ENCODE measurements at regions not wholly inside any gene's neighbourhood (a gene's known extent, or its start where the extent isn't known, plus 50 kb on each side); places are given as distances from the start of the nearest gene placed in this dataset.

GRCh38 chr15:57887825-57888224, 177.7 kb downstream of the ALDH1A2 start:
- no peak overlapping the region for H3K4me2 ChIP-seq (ENCODE audit: low read length)
- no peak overlapping the region for H3K4me3 ChIP-seq (ENCODE audit: low read length)
- no peak overlapping the region for H2AFZ ChIP-seq (ENCODE audit: low read depth, low read length)
- no peaks in the 10 kb centered on the region for H4K20me1 ChIP-seq (ENCODE audit: insufficient read depth)
- H3K79me2 ChIP-seq (replicated peaks; ENCODE audit: insufficient read depth, low read length) = no peaks in the 10 kb centered on the region
- no peak overlapping the region for H3K27ac ChIP-seq (ENCODE audit: low read length)
- no peaks in the 10 kb centered on the region for H3K27me3 ChIP-seq (ENCODE audit: insufficient read depth, low read depth, low read length)
- TF ChIP-seq TAF1 (IDR thresholded peaks at IDR 0.05; ENCODE audit: low read depth) (no peak), RAD21 (conservative IDR thresholded peaks at IDR 0.05) (no peak), MXI1 (conservative IDR thresholded peaks at IDR 0.05; ENCODE audit: poor library complexity, severe bottlenecking) (no peak), CTCF (IDR thresholded peaks at IDR 0.05; ENCODE audit: poor library complexity, severe bottlenecking) (no peak), EP300 (conservative IDR thresholded peaks at IDR 0.05; ENCODE audit: poor library complexity, severe bottlenecking) (no peak), SMC3 (conservative IDR thresholded peaks at IDR 0.05; ENCODE audit: poor library complexity) (no peak), EZH2 (IDR thresholded peaks at IDR 0.05; ENCODE audit: borderline replicate concordance, insufficient read depth, low read length, poor library complexity, severe bottlenecking) (no peak), REST (IDR thresholded peaks at IDR 0.05; ENCODE audit: borderline replicate concordance) (no peak), POLR2AphosphoS5 (IDR thresholded peaks at IDR 0.05) (no peak)
- H3K36me3 ChIP-seq (ENCODE audit: insufficient read depth, low read length) = no peaks in the 10 kb centered on the region
- no peaks in the 10 kb centered on the region for H3K9me2 ChIP-seq (ENCODE audit: insufficient read depth, low read length)
- no peaks in the 10 kb centered on the region for H3K9me3 ChIP-seq (ENCODE audit: low read length)
- no peak overlapping the region for H3K9ac ChIP-seq (ENCODE audit: low read length)
- no peaks in the 10 kb centered on the region for H3F3A ChIP-seq (ENCODE audit: insufficient read depth, low read length, poor library complexity, severe bottlenecking)

- no peaks in the 10 kb centered on the region for H3F3A ChIP-seq (ENCODE audit: insufficient read depth, low read length, poor library complexity, severe bottlenecking)
- H3K9me2 ChIP-seq (ENCODE audit: insufficient read depth, low read length) = no peaks in the 10 kb centered on the region
- no peak overlapping the region for H3K4me2 ChIP-seq (ENCODE audit: low read length)
- H3K27me3 ChIP-seq (ENCODE audit: insufficient read depth, low read depth, low read length) = no peaks in the 10 kb centered on the region
- no peaks in the 10 kb centered on the region for H3K36me3 ChIP-seq (ENCODE audit: insufficient read depth, low read length)
- H3K9me3 ChIP-seq (ENCODE audit: low read length) = no peaks in the 10 kb centered on the region
- no peak overlapping the region for H3K9ac ChIP-seq (ENCODE audit: low read length)
- no peak overlapping the region for H3K4me3 ChIP-seq (ENCODE audit: low read length)
- H3K27ac ChIP-seq (ENCODE audit: low read length) = no peak overlapping the region
- H2AFZ ChIP-seq (ENCODE audit: low read depth, low read length) = no peak overlapping the region
- no peaks in the 10 kb centered on the region for H3K79me2 ChIP-seq (replicated peaks; ENCODE audit: insufficient read depth, low read length)
- no peaks in the 10 kb centered on the region for H4K20me1 ChIP-seq (ENCODE audit: insufficient read depth)
- TF ChIP-seq SMC3 (conservative IDR thresholded peaks at IDR 0.05; ENCODE audit: poor library complexity) = no peak
- TF ChIP-seq MXI1 (conservative IDR thresholded peaks at IDR 0.05; ENCODE audit: poor library complexity, severe bottlenecking) = no peak
These were observed 175.2 kb downstream of the ALDH1A2 start for GRCh38 chr15:57890351-57890750.

GRCh38 chr15:57890878-57891277, 174.6 kb downstream of the ALDH1A2 start:
- H2AFZ ChIP-seq (ENCODE audit: low read depth, low read length) = no peak overlapping the region
- TF ChIP-seq TAF1 (IDR thresholded peaks at IDR 0.05; ENCODE audit: low read depth) (no peak), SMC3 (conservative IDR thresholded peaks at IDR 0.05; ENCODE audit: poor library complexity) (no peak), RAD21 (conservative IDR thresholded peaks at IDR 0.05) (no peak), REST (IDR thresholded peaks at IDR 0.05; ENCODE audit: borderline replicate concordance) (no peak), EP300 (conservative IDR thresholded peaks at IDR 0.05; ENCODE audit: poor library complexity, severe bottlenecking) (no peak), MXI1 (conservative IDR thresholded peaks at IDR 0.05; ENCODE audit: poor library complexity, severe bottlenecking) (no peak), EZH2 (IDR thresholded peaks at IDR 0.05; ENCODE audit: borderline replicate concordance, insufficient read depth, low read length, poor library complexity, severe bottlenecking) (no peak), POLR2AphosphoS5 (IDR thresholded peaks at IDR 0.05) (no peak), CTCF (IDR thresholded peaks at IDR 0.05; ENCODE audit: poor library complexity, severe bottlenecking) (no peak)
- no peaks in the 10 kb centered on the region for H3K36me3 ChIP-seq (ENCODE audit: insufficient read depth, low read length)
- H3K9me2 ChIP-seq (ENCODE audit: insufficient read depth, low read length) = no peaks in the 10 kb centered on the region
- H4K20me1 ChIP-seq (ENCODE audit: insufficient read depth) = no peaks in the 10 kb centered on the region
- no peak overlapping the region for H3K9ac ChIP-seq (ENCODE audit: low read length)
- no peaks in the 10 kb centered on the region for H3F3A ChIP-seq (ENCODE audit: insufficient read depth, low read length, poor library complexity, severe bottlenecking)
- H3K27ac ChIP-seq (ENCODE audit: low read length) = no peak overlapping the region
- H3K79me2 ChIP-seq (replicated peaks; ENCODE audit: insufficient read depth, low read length) = no peaks in the 10 kb centered on the region
- H3K9me3 ChIP-seq (ENCODE audit: low read length) = no peaks in the 10 kb centered on the region
- no peak overlapping the region for H3K4me3 ChIP-seq (ENCODE audit: low read length)
- H3K4me2 ChIP-seq (ENCODE audit: low read length) = no peak overlapping the region
- H3K27me3 ChIP-seq (ENCODE audit: insufficient read depth, low read depth, low read length) = no peaks in the 10 kb centered on the region
